ENCODE measurements at regions not wholly inside any gene's neighbourhood (a gene's known extent, or its start where the extent isn't known, plus 50 kb on each side); places are given as distances from the start of the nearest gene placed in this dataset.
"Not testable (repeated sequence)": the region's sequence is repeated elsewhere in the genome, so short reads cannot be mapped to it uniquely, and the experiment has no call there.

- DNase-seq (ENCODE audit: low spot score) (no peak), ATAC-seq (no peak)
- Mint-ChIP-seq H3K4me3 (no peak overlapping the region), H3K27me3 (peaks cover 7 to 25% of the 10 kb centered on the region in 2 donors), H3K36me3 (no peaks in the 10 kb centered on the region), H3K27ac (no peak overlapping the region), H3K9me3 (no peaks in the 10 kb centered on the region), H3K4me1 (ENCODE audit: low read depth in 2 of 2) (no peaks in the 10 kb centered on the region)
Measured at GRCh38 chr4:77220828-77221613, 64.0 kb downstream of the CCNG2 start.

GRCh38 chr4:77225022-77225421, 68.0 kb downstream of the CCNG2 start:
- DNase-seq (ENCODE audit: low spot score), result no peak
- no peak overlapping the region for H3K27ac Mint-ChIP-seq
- H3K9me3 Mint-ChIP-seq, result no peaks in the 10 kb centered on the region
- no peaks in the 10 kb centered on the region for H3K4me1 Mint-ChIP-seq (ENCODE audit: low read depth in 2 of 2)
- H3K27me3 Mint-ChIP-seq, result peaks cover 7 to 23% of the 10 kb centered on the region in 2 donors
- H3K36me3 Mint-ChIP-seq, result no peaks in the 10 kb centered on the region
- no peak for ATAC-seq
- no peak overlapping the region for H3K4me3 Mint-ChIP-seq

- Mint-ChIP-seq H3K4me1 (ENCODE audit: low read depth in 2 of 2) (no peaks in the 10 kb centered on the region), H3K36me3 (no peaks in the 10 kb centered on the region), H3K9me3 (no peaks in the 10 kb centered on the region), H3K27ac (no peak overlapping the region), H3K4me3 (no peak overlapping the region), H3K27me3 (peaks cover 6 to 13% of the 10 kb centered on the region in 2 donors)
- DNase-seq (ENCODE audit: low spot score), result no peak
- no peak for ATAC-seq
Measured at GRCh38 chr4:77226939-77227705, 70.1 kb downstream of the CCNG2 start.

- Mint-ChIP-seq H3K4me1 (ENCODE audit: low read depth in 2 of 2) (no peaks in the 10 kb centered on the region), H3K27me3 (peaks cover 3 to 7% of the 10 kb centered on the region in 2 donors), H3K27ac (no peak overlapping the region), H3K9me3 (no peaks in the 10 kb centered on the region), H3K4me3 (no peak overlapping the region), H3K36me3 (no peaks in the 10 kb centered on the region)
- no peak for DNase-seq (ENCODE audit: low spot score)
- no peak for ATAC-seq
Measured at GRCh38 chr4:77229433-77229832, 72.4 kb downstream of the CCNG2 start.

GRCh38 chr4:77232653-77233052, 75.6 kb downstream of the CCNG2 start:
- H3K4me3 Mint-ChIP-seq, result no peak overlapping the region
- no peaks in the 10 kb centered on the region for H3K9me3 Mint-ChIP-seq
- ATAC-seq, result no peak
- no peak for DNase-seq (ENCODE audit: low spot score)
- no peaks in the 10 kb centered on the region for H3K36me3 Mint-ChIP-seq
- no peak overlapping the region for H3K27ac Mint-ChIP-seq
- no peaks in the 10 kb centered on the region for H3K4me1 Mint-ChIP-seq (ENCODE audit: low read depth in 2 of 2)
- H3K27me3 Mint-ChIP-seq, result peaks cover 11 to 24% of the 10 kb centered on the region in 2 donors

GRCh38 chr4:77235289-77235854, 78.4 kb downstream of the CCNG2 start:
- Mint-ChIP-seq H3K4me3 (no peak overlapping the region), H3K9me3 (no peaks in the 10 kb centered on the region), H3K27ac (no peak overlapping the region), H3K36me3 (no peaks in the 10 kb centered on the region), H3K27me3 (peaks cover 13 to 27% of the 10 kb centered on the region in 2 donors), H3K4me1 (ENCODE audit: low read depth in 2 of 2) (no peaks in the 10 kb centered on the region)
- DNase-seq (ENCODE audit: low spot score) (no peak), ATAC-seq (no peak)

GRCh38 chr4:77236806-77237205, 79.8 kb downstream of the CCNG2 start:
- H3K27me3 Mint-ChIP-seq, result peaks cover 22 to 32% of the 10 kb centered on the region in 2 donors
- H3K4me3 Mint-ChIP-seq, result no peak overlapping the region
- H3K27ac Mint-ChIP-seq, result no peak overlapping the region
- ATAC-seq, result no peak
- H3K36me3 Mint-ChIP-seq, result no peaks in the 10 kb centered on the region
- no peak for DNase-seq (ENCODE audit: low spot score)
- H3K4me1 Mint-ChIP-seq (ENCODE audit: low read depth in 2 of 2), result no peaks in the 10 kb centered on the region
- H3K9me3 Mint-ChIP-seq, result no peaks in the 10 kb centered on the region

GRCh38 chr4:77240469-77241066, 83.6 kb downstream of the CCNG2 start:
- peaks cover 23 to 30% of the 10 kb centered on the region in 2 donors for H3K27me3 Mint-ChIP-seq
- H3K27ac Mint-ChIP-seq, result no peak overlapping the region
- no peak for DNase-seq (ENCODE audit: low spot score)
- H3K36me3 Mint-ChIP-seq, result no peaks in the 10 kb centered on the region
- no peaks in the 10 kb centered on the region for H3K9me3 Mint-ChIP-seq
- no peak overlapping the region for H3K4me3 Mint-ChIP-seq
- H3K4me1 Mint-ChIP-seq (ENCODE audit: low read depth in 2 of 2), result no peaks in the 10 kb centered on the region
- ATAC-seq, result peak; percentile 37 to 58

GRCh38 chr4:77248805-77249204, 91.8 kb downstream of the CCNG2 start:
- ATAC-seq (no peak), DNase-seq (ENCODE audit: low spot score) (no peak)
- no peaks in the 10 kb centered on the region for H3K9me3 Mint-ChIP-seq
- H3K27me3 Mint-ChIP-seq, result peaks cover 5 to 18% of the 10 kb centered on the region in 2 donors
- H3K36me3 Mint-ChIP-seq, result no peaks in the 10 kb centered on the region
- H3K4me1 Mint-ChIP-seq (ENCODE audit: low read depth in 2 of 2), result no peaks in the 10 kb centered on the region
- H3K4me3 Mint-ChIP-seq, result no peak overlapping the region
- H3K27ac Mint-ChIP-seq, result no peak overlapping the region

GRCh38 chr4:77251751-77252150, 94.7 kb downstream of the CCNG2 start:
- Mint-ChIP-seq H3K27me3 (peaks cover 5 to 16% of the 10 kb centered on the region in 2 donors), H3K4me3 (no peak overlapping the region), H3K27ac (no peak overlapping the region), H3K36me3 (no peaks in the 10 kb centered on the region), H3K4me1 (ENCODE audit: low read depth in 2 of 2) (no peaks in the 10 kb centered on the region), H3K9me3 (no peaks in the 10 kb centered on the region)
- DNase-seq (ENCODE audit: low spot score) (no peak), ATAC-seq (no peak)

- Mint-ChIP-seq H3K4me1 (ENCODE audit: low read depth in 2 of 2) (no peaks in the 10 kb centered on the region), H3K9me3 (peaks cover 8% of the 10 kb centered on the region), H3K27me3 (peaks cover 1 to 13% of the 10 kb centered on the region in 2 donors), H3K27ac (no peak overlapping the region), H3K4me3 (no peak overlapping the region), H3K36me3 (no peaks in the 10 kb centered on the region)
- no peak for DNase-seq (ENCODE audit: low spot score)
- ATAC-seq, result no peak
Measured at GRCh38 chr4:77263247-77263646, 106.2 kb downstream of the CCNG2 start.

- DNase-seq (ENCODE audit: low spot score); H3K9me3 Mint-ChIP-seq; H3K36me3 Mint-ChIP-seq; H3K27ac Mint-ChIP-seq; H3K4me3 Mint-ChIP-seq; H3K4me1 Mint-ChIP-seq (ENCODE audit: low read depth in 2 of 2); ATAC-seq: not testable (repeated sequence)
- peaks cover 7 to 16% of the 10 kb centered on the region in 2 donors for H3K27me3 Mint-ChIP-seq
Measured at GRCh38 chr4:77263976-77264375, 107.0 kb downstream of the CCNG2 start.

- Mint-ChIP-seq H3K27me3 (peaks cover 7 to 17% of the 10 kb centered on the region in 2 donors), H3K4me1 (ENCODE audit: low read depth in 2 of 2) (no peaks in the 10 kb centered on the region), H3K9me3 (peaks cover 10% of the 10 kb centered on the region), H3K27ac (no peak overlapping the region), H3K4me3 (no peak overlapping the region), H3K36me3 (no peaks in the 10 kb centered on the region)
- ATAC-seq, result no peak
- no peak for DNase-seq (ENCODE audit: low spot score)
Measured at GRCh38 chr4:77264826-77265225, 107.8 kb downstream of the CCNG2 start.

GRCh38 chr4:77268108-77268507, 111.1 kb downstream of the CCNG2 start:
- Mint-ChIP-seq H3K27me3 (peaks cover 7 to 14% of the 10 kb centered on the region in 2 donors), H3K36me3 (no peaks in the 10 kb centered on the region), H3K4me1 (ENCODE audit: low read depth in 2 of 2) (no peaks in the 10 kb centered on the region)

More at GRCh38 chr4:77268108-77268507, 111.1 kb downstream of the CCNG2 start:
- DNase-seq (ENCODE audit: low spot score) (no peak), ATAC-seq (no peak)
- H3K4me3 Mint-ChIP-seq, result no peak overlapping the region
- H3K27ac Mint-ChIP-seq, result no peak overlapping the region
- peaks cover 9% of the 10 kb centered on the region for H3K9me3 Mint-ChIP-seq
